Hepatocyte (in vitro differentiated cells): ENCODE measurements at regions not wholly inside any gene's neighbourhood (a gene's known extent, or its start where the extent isn't known, plus 50 kb on each side); places are given as distances from the start of the nearest gene placed in this dataset.

Experiments
- EZH2phosphoT487 ChIP-seq: fragments of 200-600 bp; sonication (generic); IDR thresholded peaks from one replicate; pipeline ENCODE4 v1.6.1; 2018; ENCODE audit warnings: antibody characterized with exemption, mild to moderate bottlenecking, low read depth, moderate library complexity; ENCODE audit not compliant: unreplicated experiment, severe bottlenecking
- TF ChIP-seq, protein P1 (sequence below): fragments of 200-600 bp; sonication (generic); IDR thresholded peaks from 2 replicates; pipeline ENCODE4 v1.5.1; 2016; ENCODE audit warnings: antibody characterized with exemption, mild to moderate bottlenecking; ENCODE audit not compliant: poor library complexity

GRCh38 chr20:4445331-4445730 lies 196.2 kb upstream of the ADRA1D start:
- TF ChIP-seq, protein P1, sequence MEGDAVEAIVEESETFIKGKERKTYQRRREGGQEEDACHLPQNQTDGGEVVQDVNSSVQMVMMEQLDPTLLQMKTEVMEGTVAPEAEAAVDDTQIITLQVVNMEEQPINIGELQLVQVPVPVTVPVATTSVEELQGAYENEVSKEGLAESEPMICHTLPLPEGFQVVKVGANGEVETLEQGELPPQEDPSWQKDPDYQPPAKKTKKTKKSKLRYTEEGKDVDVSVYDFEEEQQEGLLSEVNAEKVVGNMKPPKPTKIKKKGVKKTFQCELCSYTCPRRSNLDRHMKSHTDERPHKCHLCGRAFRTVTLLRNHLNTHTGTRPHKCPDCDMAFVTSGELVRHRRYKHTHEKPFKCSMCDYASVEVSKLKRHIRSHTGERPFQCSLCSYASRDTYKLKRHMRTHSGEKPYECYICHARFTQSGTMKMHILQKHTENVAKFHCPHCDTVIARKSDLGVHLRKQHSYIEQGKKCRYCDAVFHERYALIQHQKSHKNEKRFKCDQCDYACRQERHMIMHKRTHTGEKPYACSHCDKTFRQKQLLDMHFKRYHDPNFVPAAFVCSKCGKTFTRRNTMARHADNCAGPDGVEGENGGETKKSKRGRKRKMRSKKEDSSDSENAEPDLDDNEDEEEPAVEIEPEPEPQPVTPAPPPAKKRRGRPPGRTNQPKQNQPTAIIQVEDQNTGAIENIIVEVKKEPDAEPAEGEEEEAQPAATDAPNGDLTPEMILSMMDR: no peak
- TF ChIP-seq EZH2phosphoT487: no peak
